Activated T-cell treated with anti-CD3 and anti-CD28 coated beads, Interleukin-2, amount 50 U/mL, for 4 hours (primary cell): ENCODE measurements at regions not wholly inside any gene's neighbourhood (a gene's known extent, or its start where the extent isn't known, plus 50 kb on each side); places are given as distances from the start of the nearest gene placed in this dataset.

Experiments used
- ATAC-seq, 2 donors: fragments of 200-7000 bp; cut with Tn5 transposase; one replicate each; pipeline ENCODE4 v1.10.0; 2021
- DNase-seq: peaks from one replicate; pipeline ENCODE4 v3.0.0-alpha.2; 2020
- H3K27me3 Mint-ChIP-seq: one replicate; pipeline ENCODE4 v1.8.0; 2021; ENCODE audit warnings: low read depth, mixed read lengths
- H3K36me3 Mint-ChIP-seq: one replicate; pipeline ENCODE4 v1.8.0; 2022; ENCODE audit warnings: mixed read lengths; ENCODE audit not compliant: insufficient read depth
- H3K4me1 Mint-ChIP-seq: one replicate; pipeline ENCODE4 v1.8.0; 2021; ENCODE audit warnings: low read depth, mixed read lengths
- H3K4me3 Mint-ChIP-seq: one replicate; pipeline ENCODE4 v1.8.0; 2021; ENCODE audit warnings: mild to moderate bottlenecking, moderate library complexity, mixed read lengths
- H3K9me3 Mint-ChIP-seq: one replicate; pipeline ENCODE4 v1.8.0; 2021; ENCODE audit warnings: mixed read lengths

DNA sequence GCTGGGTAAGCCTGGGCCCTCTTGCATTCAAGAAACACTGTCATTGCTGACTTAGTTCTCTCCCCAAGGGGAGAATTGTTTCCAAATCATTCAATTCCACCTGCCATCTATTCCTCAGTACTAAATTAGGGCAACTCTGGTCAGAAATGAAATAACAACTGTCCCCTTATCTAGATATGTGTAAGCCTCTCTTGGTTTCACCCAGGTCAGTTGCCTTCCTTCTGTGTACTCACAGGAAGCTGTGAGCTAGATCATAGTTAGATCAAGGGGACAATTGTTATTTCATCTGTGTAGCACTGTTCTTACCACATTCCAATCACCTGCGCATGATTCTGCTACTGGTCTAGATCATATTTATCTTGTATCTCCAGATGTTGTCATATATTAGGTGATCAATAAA lies 483.0 kb upstream of the SORCS1 start:
- H3K36me3 Mint-ChIP-seq, result no peaks in the 10 kb centered on the region
- H3K4me3 Mint-ChIP-seq, result no peak overlapping the region
- H3K4me1 Mint-ChIP-seq, result no peaks in the 10 kb centered on the region
- ATAC-seq (no peak), DNase-seq (no peak)
- peaks cover 10% of the 10 kb centered on the region for H3K9me3 Mint-ChIP-seq
- no peaks in the 10 kb centered on the region for H3K27me3 Mint-ChIP-seq

DNA sequence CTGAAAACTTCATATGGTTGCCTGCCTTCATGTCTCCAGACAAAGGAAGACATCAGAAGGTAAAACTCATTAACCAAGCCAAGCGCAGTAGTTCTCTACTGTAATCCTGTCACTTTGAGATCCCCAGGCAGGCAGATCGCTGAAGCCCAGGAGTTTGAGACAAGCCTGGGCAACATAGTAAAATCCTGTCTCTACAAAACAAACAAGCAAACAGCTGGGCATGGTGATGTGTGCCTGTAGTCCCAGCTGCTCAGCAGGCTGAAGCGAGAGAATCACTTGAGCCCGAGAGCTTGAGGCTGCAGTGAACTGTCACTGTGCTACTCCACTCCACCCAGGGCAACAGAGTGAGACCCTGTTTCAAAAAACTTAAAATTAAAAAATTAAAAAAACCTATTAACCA lies 467.4 kb upstream of the SORCS1 start:
- DNase-seq, result no peak
- Mint-ChIP-seq H3K4me1 (no peaks in the 10 kb centered on the region), H3K4me3 (no peak overlapping the region), H3K9me3 (peaks cover 13% of the 10 kb centered on the region), H3K36me3 (no peaks in the 10 kb centered on the region), H3K27me3 (no peaks in the 10 kb centered on the region)
- no peak for ATAC-seq

DNA sequence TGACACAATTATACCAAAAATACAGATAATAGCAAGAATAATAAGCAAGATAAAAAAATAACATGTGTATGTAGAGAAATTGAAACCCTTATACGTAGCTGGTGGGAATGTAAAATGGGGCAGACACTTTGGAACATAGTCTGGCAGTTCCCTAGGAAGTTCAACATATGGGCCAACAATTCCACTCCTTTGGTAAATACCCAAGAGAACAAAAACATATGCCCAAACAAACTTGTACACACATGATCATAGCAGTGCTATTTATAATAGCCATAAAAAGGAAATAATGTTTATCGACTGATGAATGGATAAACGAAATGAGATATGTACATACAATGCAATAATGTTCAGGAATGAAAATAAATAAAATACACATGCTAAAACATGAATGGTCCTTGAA lies 462.4 kb upstream of the SORCS1 start:
- Mint-ChIP-seq H3K36me3 (no peaks in the 10 kb centered on the region), H3K9me3 (peaks cover 5% of the 10 kb centered on the region), H3K4me1 (no peaks in the 10 kb centered on the region), H3K27me3 (no peaks in the 10 kb centered on the region), H3K4me3 (no peak overlapping the region)
- ATAC-seq, result no peak
- DNase-seq, result no peak

DNA sequence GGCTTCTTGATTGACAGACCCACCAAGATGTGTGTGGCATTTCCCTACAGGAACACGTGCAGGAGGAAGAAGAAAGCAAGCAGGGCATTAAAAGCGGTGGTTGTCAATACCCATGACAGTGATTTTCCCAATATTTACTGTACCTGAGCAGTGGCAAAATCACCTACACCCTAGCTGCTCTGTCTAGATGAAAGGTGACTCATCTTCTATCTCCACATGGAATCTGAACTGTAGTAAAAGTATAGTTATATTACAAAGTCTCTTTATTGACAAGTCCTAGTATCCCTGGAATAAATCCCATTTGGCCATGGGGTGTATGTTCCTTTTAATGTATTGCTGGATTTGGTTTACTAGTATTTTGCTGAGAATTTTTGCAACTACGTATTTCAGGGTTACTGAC lies 458.8 kb upstream of the SORCS1 start:
- Mint-ChIP-seq H3K4me1 (no peaks in the 10 kb centered on the region), H3K4me3 (no peak overlapping the region), H3K9me3 (peaks cover 5% of the 10 kb centered on the region), H3K27me3 (no peaks in the 10 kb centered on the region), H3K36me3 (no peaks in the 10 kb centered on the region)
- no peak for DNase-seq
- no peak for ATAC-seq

DNA sequence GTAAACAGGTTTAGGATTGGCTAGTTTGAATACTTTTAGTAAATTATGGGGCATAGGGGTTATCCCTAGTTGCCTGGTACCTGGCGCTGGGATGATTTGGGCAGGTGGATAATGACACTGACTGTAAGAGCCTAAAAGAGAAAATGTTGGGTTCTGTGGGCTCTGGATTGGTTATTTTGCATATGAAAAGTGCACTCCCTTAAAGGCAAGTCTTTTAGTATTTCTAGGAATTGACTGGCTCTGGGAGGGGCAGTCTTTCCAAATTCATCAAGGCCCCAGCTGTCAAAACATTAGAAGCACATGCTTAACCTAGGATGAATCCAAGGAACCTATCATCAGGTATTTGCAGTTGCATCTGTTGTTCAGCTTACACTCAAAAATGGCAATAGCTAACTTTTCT lies 454.6 kb upstream of the SORCS1 start:
- H3K36me3 Mint-ChIP-seq, result no peaks in the 10 kb centered on the region
- no peak overlapping the region for H3K4me3 Mint-ChIP-seq
- no peaks in the 10 kb centered on the region for H3K4me1 Mint-ChIP-seq
- no peak for ATAC-seq
- H3K27me3 Mint-ChIP-seq, result no peaks in the 10 kb centered on the region
- H3K9me3 Mint-ChIP-seq, result peaks cover 12% of the 10 kb centered on the region
- DNase-seq, result no peak

DNA sequence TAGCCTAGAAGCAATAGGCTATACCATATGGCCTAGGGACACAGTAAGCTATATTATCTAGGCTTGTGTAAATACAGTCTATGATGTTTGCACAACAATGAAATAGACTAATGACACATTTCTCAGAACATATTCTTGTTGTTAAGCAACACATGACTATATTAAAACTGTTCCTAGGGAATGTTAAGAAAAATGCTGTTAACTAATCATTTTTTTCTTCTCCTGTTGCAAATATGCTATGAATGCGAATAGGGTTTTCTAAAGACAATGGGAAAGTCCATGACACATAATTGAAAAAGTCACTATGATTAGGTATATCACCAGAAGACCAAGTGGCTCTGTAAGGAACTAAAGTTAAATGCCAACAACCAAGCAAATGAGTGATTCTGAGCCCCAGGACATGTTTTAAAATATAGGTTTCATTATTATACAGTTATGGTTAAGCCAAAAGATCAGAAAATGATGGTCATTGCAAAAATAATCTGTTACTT lies 454.0 kb upstream of the SORCS1 start:
- no peaks in the 10 kb centered on the region for H3K27me3 Mint-ChIP-seq
- ATAC-seq, result no peak
- no peak overlapping the region for H3K4me3 Mint-ChIP-seq
- no peak for DNase-seq
- peaks cover 10% of the 10 kb centered on the region for H3K9me3 Mint-ChIP-seq
- H3K4me1 Mint-ChIP-seq, result no peaks in the 10 kb centered on the region
- no peaks in the 10 kb centered on the region for H3K36me3 Mint-ChIP-seq

DNA sequence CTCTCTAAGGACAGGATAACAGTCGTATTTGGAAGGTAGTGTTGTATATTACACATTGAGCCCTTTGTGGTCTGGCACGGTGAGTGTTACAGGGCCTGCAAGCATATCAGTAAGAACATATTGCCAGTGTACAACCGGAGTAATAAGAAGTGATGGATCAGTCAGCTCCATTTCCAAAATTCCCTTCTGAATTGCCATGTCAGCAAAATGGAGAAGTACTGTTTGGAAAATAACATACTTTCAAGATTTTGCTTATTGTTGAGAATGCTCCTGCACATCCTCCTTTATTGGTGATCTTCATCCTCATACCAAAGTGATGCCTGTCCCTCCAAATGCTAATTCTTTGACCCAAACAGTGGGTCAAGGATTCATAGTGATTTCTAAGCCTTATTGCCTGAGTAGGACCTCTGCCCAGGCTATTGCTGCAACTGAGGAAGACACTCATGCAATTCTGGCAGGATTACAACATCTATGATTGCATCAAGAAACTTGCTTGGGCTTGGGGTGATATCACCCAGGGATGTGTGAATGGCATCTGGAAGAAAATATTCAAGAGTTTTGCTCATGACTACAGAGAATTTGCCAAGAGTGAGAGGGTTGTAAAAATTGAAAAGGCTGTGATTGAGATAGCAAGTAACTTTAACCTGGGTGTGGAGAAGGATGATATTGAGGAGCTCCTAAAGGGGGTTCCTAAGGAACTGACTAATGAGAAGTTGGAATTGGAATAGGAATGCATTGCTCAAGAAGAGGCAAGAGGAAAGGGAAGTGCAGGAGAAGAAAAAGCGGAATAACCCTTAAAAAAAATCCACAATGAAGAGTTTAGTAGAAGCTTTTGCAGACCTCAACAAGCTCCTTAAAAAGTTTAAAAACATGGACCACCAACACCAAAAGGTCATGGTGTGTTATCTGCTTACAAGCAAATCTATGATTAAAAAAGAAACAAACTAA lies 452.2 kb upstream of the SORCS1 start:
- Mint-ChIP-seq H3K4me3 (no peak overlapping the region), H3K36me3 (no peaks in the 10 kb centered on the region), H3K9me3 (peaks cover 15% of the 10 kb centered on the region), H3K4me1 (no peaks in the 10 kb centered on the region), H3K27me3 (no peaks in the 10 kb centered on the region)
- no peak for DNase-seq
- no peak for ATAC-seq

DNA sequence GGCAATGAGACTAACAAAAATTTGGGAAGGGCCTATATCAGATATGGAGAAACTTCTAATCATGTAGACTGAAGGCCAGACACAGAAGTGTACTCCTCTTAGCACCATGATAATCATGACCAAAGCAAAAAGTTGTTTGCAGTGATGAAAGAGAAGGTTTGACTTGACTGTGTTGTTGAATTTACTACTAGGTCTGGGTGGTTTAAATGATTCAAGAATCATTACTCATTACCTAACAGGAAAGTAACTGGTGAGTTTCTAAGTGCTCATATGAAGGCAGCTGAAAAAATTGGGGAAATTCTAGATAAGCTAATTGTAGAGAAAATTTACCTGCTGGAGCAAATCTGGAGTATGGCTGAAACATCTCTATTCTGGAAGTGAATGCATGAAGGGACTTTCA lies 451.5 kb upstream of the SORCS1 start:
- Mint-ChIP-seq H3K9me3 (peaks cover 15% of the 10 kb centered on the region), H3K27me3 (no peaks in the 10 kb centered on the region), H3K4me1 (no peaks in the 10 kb centered on the region), H3K4me3 (no peak overlapping the region), H3K36me3 (no peaks in the 10 kb centered on the region)
- no peak for ATAC-seq
- DNase-seq, result no peak

DNA sequence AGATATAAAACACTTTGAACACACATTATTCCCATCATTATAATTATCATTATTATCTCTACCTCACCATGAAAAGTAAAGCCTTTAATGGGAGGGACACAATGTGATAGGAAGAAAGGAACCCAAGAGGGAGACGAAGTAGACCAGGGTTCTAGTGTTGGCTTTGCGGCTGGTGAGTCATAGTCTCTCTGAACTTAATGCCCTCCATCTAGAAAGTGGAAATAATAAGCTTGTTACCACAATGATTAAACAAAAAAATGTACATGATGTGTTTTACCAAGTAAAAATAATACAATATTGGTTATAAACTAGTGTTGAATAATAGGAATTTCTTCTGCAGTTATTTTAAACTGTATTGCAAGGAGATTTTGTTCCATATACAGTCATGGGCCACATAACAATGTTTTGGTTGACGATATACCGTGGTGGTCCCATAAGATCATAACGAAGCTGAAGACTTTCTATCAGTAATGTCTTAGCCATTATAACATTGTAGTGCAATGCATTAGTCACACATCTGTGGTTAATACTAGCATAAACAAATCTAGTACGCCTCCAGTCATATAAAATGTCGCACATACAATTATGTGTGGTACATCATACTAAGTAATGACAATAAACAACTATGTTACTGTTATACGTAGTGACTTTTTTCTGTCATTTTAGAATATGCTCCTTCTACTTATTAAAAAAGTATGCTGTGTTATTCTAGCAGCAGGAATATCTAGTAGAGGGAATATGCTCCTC lies 450.6 kb upstream of the SORCS1 start:
- no peaks in the 10 kb centered on the region for H3K36me3 Mint-ChIP-seq
- peaks cover 15% of the 10 kb centered on the region for H3K9me3 Mint-ChIP-seq
- no peak overlapping the region for H3K4me3 Mint-ChIP-seq
- DNase-seq (no peak), ATAC-seq (no peak)
- H3K4me1 Mint-ChIP-seq, result no peaks in the 10 kb centered on the region
- no peaks in the 10 kb centered on the region for H3K27me3 Mint-ChIP-seq

DNA sequence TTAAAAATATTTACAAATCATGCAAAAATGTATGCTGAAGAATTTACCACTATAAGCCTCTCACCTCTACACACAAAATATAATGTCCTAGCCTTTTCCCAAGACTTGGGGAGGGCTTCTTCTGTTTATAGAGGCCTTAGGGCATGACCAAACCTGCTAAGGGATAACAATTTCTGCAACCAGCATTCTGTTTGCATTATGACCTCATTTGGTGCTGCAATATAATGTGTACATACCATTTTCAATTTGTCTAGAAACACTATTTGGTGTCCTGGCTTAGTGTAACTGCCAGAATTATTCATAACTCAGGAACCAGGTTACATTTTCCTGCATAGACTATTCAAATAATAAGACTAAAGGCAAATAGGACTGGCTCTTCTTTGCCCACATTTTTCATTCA lies 446.6 kb upstream of the SORCS1 start:
- Mint-ChIP-seq H3K27me3 (no peaks in the 10 kb centered on the region), H3K36me3 (no peaks in the 10 kb centered on the region), H3K4me1 (no peaks in the 10 kb centered on the region), H3K9me3 (peaks cover 10% of the 10 kb centered on the region), H3K4me3 (no peak overlapping the region)
- no peak for ATAC-seq
- DNase-seq, result no peak

DNA sequence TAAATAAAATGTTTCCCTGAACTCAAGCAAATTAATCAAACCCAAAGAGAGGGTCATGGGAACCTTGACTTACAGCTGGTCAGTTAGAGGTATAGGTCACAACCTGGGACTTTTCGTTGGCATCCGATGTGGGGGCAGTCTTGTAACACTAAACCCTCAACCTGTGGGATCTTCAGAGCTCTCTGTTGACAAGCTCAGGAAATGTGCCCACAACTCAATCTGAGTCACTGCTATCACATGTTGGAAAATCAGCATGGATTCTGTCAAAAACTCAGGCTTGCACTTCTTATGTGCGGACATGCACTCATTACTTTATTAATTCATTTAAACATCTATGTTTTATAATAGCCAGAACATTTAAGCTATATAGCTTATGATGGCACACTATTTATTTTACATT lies 424.6 kb upstream of the SORCS1 start:
- Mint-ChIP-seq H3K4me1 (no peaks in the 10 kb centered on the region), H3K4me3 (no peak overlapping the region), H3K36me3 (no peaks in the 10 kb centered on the region), H3K27me3 (no peaks in the 10 kb centered on the region), H3K9me3 (peaks cover 25% of the 10 kb centered on the region)
- DNase-seq, result no peak
- no peak for ATAC-seq

DNA sequence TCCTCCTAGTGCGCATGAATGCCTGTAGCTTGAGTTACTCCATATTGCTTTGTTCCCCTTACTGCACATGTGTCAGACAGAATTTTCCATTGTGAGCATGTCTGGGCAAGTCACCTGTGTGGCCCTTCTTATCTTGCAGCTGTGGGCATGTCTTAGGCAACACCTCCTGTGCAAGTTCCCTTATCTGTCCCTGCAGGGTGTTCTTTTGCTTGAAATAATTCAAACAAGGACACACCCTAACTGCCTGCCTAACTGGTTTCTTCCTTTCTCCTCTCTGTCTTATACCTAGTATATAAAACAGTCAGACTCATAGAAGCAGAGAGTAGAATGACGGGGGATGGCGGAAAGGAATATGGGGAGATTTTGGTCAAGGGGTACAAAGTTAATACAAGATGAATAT lies 421.1 kb upstream of the SORCS1 start:
- Mint-ChIP-seq H3K4me3 (no peak overlapping the region), H3K4me1 (no peaks in the 10 kb centered on the region), H3K27me3 (no peaks in the 10 kb centered on the region), H3K36me3 (no peaks in the 10 kb centered on the region), H3K9me3 (peaks cover 21% of the 10 kb centered on the region)
- ATAC-seq (no peak), DNase-seq (no peak)

DNA sequence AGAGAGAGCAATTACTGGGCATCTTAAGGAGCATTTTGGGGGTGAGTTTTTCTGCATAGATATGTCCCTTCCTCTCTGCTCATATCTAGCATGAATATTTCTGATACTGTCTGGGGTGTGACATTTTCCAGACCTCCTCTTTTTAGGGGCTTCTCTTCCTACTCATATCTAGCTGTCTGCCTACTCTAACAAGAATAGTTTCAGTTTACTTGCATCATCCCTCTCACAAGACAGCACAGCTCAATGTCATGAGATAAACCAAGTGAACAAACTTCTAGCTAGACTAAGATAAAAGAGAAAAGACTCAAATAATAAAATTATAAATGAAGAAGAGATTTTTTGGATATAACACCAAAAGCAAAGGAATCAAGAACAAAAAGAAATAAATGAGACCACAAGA lies 419.5 kb upstream of the SORCS1 start:
- Mint-ChIP-seq H3K4me3 (no peak overlapping the region), H3K4me1 (no peaks in the 10 kb centered on the region), H3K9me3 (peaks cover 21% of the 10 kb centered on the region), H3K36me3 (no peaks in the 10 kb centered on the region), H3K27me3 (no peaks in the 10 kb centered on the region)
- DNase-seq, result no peak
- no peak for ATAC-seq

DNA sequence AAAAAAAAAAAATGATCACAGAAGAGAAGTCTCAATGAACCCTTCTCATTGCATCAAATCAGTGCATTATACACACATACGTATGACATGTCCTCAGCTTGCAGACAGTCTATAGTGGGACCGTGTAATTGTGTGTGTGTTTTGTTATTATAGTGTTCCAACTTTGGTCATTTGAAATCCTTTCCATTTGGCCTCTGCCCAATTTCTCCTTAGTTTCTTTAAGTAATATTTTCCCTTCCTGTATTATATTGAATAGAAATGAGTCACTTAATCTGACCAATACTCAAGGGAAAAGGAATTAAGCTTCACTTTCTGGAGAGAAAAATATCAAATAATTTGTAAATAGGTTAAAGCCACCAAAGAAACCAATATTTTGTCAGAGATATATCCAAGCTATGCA lies 415.5 kb upstream of the SORCS1 start:
- H3K4me1 Mint-ChIP-seq, result no peaks in the 10 kb centered on the region
- peaks cover 8% of the 10 kb centered on the region for H3K9me3 Mint-ChIP-seq
- ATAC-seq, result no peak
- no peak overlapping the region for H3K4me3 Mint-ChIP-seq
- no peak for DNase-seq
- H3K36me3 Mint-ChIP-seq, result no peaks in the 10 kb centered on the region
- no peaks in the 10 kb centered on the region for H3K27me3 Mint-ChIP-seq

DNA sequence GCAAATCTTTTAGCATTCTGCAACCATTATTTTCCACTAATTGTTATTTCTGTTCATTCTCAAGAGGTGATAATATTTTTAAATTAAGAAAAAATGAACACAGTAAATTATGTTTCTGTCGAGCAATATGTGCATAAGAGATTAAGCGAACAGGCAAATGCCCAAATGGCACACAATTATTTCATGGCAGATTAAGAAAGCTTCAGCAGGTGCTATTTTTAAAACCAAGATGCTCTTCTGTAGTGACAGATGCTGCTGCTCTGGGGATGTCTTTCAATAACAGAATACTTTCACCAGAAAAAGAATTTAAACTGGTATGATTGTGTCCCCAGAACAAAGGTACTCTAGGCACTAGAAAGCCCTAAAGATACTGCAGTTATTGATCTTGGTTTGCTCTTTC lies 412.7 kb upstream of the SORCS1 start:
- no peaks in the 10 kb centered on the region for H3K27me3 Mint-ChIP-seq
- no peaks in the 10 kb centered on the region for H3K4me1 Mint-ChIP-seq
- H3K36me3 Mint-ChIP-seq, result no peaks in the 10 kb centered on the region
- no peak for ATAC-seq
- no peak for DNase-seq
- H3K4me3 Mint-ChIP-seq, result no peak overlapping the region
- H3K9me3 Mint-ChIP-seq, result no peaks in the 10 kb centered on the region
